HG02981 (cell line): ENCODE measurements at regions not wholly inside any gene's neighbourhood (a gene's known extent, or its start where the extent isn't known, plus 50 kb on each side); places are given as distances from the start of the nearest gene placed in this dataset.

Experiments
- ATAC-seq: cut with Tn5 transposase; IDR thresholded peaks from one replicate; pipeline ENCODE4 v1.9.1; 2021; ENCODE audit warnings: mild to moderate bottlenecking, moderate library complexity; ENCODE audit not compliant: unreplicated experiment

- no peak for ATAC-seq
Observed at GRCh38 chr13:100870898-100871297, 196.3 kb upstream of the TMTC4 start.

- ATAC-seq = no peak
Observed at GRCh38 chr13:100860866-100861265, 186.3 kb upstream of the TMTC4 start.

- ATAC-seq = no peak
Observed at GRCh38 chr13:100859861-100860260, 185.3 kb upstream of the TMTC4 start.

GRCh38 chr13:100855151-100855550 is 180.6 kb upstream of the TMTC4 start:
- ATAC-seq = no peak

DNA sequence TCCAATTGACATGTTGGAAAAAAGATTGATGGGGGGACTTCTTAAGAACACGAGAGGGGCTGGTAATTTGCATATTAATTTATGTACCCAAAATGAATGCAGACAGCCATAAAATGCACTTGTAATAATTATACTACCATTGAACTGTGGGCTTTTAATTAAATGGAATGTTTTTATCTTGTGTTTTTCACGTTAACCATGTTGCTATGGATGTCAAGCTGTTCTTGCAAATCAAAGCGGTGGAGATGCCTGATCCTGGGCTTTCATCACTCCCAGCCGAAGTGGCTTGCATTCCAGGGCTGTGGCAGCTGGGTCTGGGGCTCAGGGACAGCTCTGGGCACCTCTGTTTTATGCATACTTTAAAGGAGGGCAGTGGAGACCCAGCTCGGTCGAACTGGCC is 179.4 kb upstream of the TMTC4 start:
- ATAC-seq = no peak

DNA sequence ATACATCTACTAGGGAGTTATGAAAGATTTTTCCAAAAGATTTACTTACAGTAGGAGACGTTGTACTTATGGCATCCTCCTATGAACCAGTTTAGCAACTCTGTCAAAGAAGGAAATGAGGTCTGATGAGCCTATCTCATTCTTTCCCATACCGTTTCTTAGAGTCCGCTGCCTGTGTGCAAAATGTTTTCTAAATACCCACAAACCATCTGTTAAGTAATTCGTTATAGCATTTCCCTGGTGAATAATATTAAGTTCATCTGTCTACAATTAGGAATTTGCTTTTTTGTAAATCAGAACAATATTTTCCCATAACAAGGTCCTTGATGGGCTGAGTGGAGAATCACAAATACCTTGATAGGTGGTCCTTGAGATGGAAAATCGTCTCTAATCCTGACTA is 178.8 kb upstream of the TMTC4 start:
- no peak for ATAC-seq

DNA sequence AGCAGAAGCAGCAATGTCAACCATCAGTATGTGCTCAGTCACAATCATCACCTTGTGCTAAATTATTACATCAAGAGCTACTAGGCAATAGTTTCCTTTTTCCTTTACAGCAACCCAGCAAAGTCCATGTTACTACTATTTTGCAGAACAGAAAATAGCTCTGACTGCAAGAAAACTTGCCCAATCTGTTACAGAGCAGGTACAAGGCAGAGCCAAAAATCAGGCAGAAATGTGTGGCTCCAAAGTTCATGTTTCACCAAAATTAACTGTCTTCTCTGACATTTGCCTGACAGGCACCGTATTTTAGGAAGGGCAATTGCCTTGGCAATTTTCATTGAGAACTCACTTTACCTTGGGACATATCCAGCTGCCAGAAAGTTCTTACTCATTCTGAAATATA is 177.6 kb upstream of the TMTC4 start:
- ATAC-seq = no peak

DNA sequence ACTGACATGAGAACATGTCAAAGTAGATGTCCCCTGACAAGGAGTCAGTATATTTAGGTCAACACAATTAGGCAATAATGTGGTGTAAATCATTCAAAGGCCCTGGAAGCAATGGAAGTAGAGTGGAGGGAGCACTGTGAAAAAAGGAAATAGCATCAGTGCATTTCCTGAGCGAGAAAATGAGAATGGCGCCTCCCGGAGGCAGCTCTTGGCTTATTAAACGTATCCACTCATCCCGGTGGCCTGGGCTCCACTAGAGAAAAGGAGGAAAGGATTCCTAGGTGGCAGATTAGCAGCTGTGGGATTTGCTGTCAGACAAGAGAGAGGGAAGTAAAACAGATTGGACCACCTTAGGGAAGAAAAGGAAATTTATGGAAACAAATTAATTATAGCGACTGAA is 173.7 kb upstream of the TMTC4 start:
- no peak for ATAC-seq

DNA sequence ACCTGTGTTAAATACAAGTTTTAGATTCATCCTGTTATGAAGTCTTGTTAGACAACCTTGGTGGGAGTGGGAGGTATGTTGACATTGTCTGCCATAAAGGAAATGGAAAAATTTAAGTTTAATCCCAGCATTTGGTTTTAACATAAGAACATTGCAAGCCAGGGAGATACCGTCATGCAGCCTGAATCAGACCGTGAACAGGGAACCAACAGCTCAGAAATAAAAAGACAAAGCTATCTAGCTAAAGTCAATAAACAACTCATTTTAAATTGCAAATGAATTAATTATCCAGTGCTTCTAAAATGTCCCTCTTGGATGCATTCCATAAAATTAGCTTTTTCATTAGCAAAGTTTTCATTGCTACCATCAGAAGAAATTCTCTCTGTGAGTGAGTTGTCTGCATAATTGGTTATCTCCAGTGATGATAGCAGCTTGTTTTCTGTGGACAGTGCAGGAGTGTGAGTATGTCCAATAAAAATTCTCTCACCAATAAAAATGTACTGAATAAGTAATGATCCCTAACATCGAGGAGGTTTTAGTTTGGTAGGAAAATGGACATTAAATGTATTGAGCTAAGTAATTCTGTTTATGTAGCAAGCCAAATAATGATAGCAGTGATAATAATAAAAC is 170.6 kb upstream of the TMTC4 start:
- no peak for ATAC-seq

GRCh38 chr13:100842136-100842535 is 167.5 kb upstream of the TMTC4 start:
- ATAC-seq = no peak

DNA sequence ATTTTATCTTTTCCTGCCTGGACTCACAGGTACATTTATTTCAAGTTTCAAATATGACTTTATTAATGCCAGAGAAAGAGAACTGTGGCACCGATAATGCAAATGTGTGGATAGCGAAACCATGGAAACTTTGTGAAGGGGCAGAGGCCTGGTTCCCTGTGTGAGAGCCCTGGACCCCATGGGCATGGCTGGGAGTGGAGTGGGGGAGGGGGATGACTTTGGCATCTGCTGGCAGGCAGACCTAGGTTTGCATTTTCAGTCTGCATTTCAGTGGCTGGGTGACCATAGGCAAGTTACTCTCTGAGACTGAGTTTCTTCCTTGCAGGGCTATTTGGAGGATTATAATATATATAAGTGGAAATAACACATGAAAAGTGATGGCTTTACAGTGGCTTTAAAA is 163.8 kb upstream of the TMTC4 start:
- ATAC-seq = no peak

GRCh38 chr13:100837631-100838030 is 163.0 kb upstream of the TMTC4 start:
- no peak for ATAC-seq

DNA sequence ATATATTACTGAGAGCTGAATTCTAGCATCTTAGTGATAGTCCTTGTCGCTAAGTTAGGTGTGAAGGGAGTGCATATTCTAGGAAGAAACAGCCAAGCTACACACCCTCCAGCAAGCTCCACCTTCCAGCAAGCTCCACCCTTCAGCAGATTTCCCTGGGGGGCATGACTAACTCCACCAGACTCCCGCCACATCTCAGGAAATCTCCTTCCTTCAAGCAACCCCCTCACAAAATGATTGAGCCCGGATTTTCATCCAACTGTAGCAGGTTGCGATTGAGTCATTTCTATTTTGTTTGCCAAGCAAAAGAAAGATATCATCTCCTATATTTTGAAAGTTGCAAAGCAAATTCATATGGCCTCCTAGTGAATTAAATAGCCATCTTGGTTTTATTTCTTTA is 162.1 kb upstream of the TMTC4 start:
- no peak for ATAC-seq

GRCh38 chr13:100835695-100836094 is 161.1 kb upstream of the TMTC4 start:
- no peak for ATAC-seq

GRCh38 chr13:100833427-100833826 is 158.8 kb upstream of the TMTC4 start:
- no peak for ATAC-seq

- ATAC-seq = no peak
Observed at GRCh38 chr13:100828226-100828625, 153.6 kb upstream of the TMTC4 start.

DNA sequence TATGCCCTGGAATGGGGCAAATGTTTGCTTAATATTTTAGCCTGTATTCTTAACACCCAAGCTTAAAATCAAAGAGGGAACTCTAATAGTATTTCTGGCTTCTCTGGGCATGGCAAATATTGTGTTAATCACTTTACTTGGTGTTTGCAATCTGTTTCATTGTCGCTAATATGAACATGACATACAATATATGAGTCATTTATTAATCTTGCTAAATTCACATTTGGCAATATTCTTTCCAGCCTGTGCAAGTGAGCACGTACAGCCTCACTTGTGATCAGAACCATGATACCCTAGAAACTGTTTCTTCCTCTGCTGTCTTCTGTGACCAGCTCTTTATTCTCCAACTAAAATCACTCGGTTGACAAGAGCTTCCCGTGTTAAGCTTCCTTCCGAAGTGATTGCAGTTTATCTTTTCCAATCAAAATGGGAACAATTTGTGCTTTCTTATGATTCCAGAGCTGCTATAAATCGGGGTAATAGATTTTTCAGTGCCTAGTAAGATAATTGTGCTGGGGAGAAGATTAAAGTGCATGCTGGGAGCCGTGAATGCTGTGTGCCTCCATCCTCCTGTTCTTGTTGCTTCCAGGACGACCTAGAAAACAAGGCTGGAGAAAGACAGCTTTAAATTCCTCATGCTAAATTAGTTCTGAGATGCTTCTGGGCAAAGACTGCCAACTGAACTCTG is 153.0 kb upstream of the TMTC4 start:
- ATAC-seq = no peak

DNA sequence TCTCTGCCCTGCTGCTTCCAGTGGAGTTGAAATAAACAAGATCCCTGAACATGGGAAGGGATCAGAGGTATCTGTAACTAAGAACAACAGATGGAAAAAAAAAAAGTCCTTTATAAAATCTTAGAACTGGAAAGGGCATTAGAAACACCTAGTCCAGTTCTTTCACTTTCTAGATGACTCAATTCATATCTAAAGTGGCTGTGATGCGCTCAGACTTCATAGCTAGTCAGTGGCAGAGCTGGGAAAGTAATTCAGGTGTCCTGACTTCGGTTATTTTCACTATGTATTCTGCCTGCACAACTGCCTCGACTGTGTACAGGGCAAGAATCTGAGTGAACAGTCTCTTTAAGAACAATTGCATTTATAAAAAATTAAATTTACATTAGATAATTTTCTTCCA is 151.8 kb upstream of the TMTC4 start:
- ATAC-seq = no peak

DNA sequence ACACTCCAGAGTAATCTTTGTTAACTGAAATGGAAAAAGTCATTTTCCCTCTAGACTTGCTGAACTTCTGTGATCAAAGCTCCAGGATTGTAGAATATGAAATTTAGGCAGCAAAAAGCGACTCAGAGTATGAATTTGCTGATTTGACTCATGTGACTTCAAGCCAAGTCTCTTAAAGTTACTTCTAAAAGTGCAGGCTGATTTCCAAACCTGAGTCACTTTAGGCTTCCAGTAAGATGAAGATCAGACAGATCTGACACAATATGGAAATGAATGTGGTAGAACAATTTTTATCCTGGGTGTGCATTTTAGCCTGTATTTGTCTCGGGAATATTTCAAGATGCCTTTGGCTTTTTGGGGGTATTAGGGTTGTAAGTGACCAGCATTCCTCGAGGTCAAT is 151.0 kb upstream of the TMTC4 start:
- no peak for ATAC-seq

DNA sequence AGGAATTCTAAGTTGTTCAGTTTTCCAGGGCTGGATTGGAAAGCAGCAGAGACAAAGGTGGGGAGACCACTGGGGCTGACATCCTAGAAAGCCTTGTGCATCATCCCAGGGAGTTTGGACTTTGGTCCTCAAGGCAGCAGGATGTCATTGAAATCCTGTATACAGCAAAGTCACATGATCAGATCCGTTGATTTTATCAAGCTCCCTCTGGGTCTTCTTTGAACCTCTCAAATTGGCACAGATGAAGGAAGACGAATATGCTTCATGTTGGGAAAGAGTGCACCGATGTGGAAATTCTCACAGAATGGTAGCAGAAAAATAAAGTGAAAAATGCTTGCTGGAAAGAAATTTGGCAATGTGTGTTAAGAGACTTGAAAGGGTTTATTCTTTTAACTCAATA is 149.8 kb upstream of the TMTC4 start:
- ATAC-seq = no peak

- no peak for ATAC-seq
Observed at GRCh38 chr13:100823448-100823847, 148.9 kb upstream of the TMTC4 start.

GRCh38 chr13:100822871-100823443 is 148.4 kb upstream of the TMTC4 start:
- no peak for ATAC-seq

DNA sequence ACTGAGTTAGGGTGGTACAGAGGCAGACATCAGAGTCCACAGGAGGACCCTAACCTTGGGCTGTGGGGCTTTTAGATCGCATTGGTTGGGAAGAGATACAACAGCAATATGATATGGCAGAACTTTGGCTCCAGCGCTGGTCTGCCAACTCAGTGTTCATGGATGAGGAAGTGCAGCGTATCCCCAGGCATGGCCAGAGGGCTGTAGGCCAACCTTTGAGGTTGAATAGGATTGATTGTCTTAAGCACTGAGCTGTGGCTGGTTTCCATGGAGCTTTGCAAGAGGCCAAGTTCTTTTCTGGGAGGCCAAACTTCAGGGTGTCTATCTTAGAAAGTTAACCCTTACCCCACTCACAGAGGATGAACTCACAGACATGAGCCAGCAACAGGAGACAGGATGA is 144.1 kb upstream of the TMTC4 start:
- ATAC-seq = no peak
